ENCODE measurements at regions not wholly inside any gene's neighbourhood (a gene's known extent, or its start where the extent isn't known, plus 50 kb on each side); places are given as distances from the start of the nearest gene placed in this dataset.

DNA sequence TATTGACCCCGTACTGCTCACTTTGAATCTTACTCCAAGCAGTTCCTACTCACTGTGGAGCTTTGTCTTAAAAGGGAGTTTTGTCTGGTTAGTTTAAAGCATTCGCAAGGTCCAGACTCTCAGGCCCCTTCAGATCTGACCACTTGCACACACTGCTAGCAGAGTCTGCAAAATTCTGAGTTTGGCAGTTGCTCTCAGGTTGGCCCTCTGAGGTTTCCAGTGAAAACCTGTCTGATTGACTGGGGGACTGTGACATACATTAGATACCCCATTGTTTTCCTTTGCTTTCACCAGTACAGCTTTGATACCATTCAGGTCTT, 149.2 kb downstream of the XPNPEP1 start:
- dilution Hi-C loops (cut with HindIII; ENCODE audit: low sequenced_read_pairs, unreplicated experiment) (no loop called here), in situ Hi-C loops (cut with MboI; ENCODE audit: low sequenced_read_pairs) (no loop called here), intact Hi-C loops (cut with micrococcal nuclease) (loop anchor here (5.0 kb wide), 1 partner anchor 1662 kb away; no protein-coding TSS in a partner anchor)
- H3K27me3 ChIP-seq (ENCODE audit: control insufficient read depth, insufficient read depth, low read length): no peaks in the 10 kb centered on the region
- no peak overlapping the region for H4K91ac ChIP-seq (ENCODE audit: insufficient read depth, low read depth, low read length)
- H2BK120ac ChIP-seq (ENCODE audit: low read depth, low read length): no peak overlapping the region
- no peak overlapping the region for H2BK20ac ChIP-seq (ENCODE audit: low read depth, low read length)
- H3K23ac ChIP-seq (ENCODE audit: low read depth, low read length): no peak overlapping the region
- H2BK15ac ChIP-seq (ENCODE audit: low read depth, low read length): no peak overlapping the region
- no peaks in the 10 kb centered on the region for H3K9me3 ChIP-seq (ENCODE audit: control insufficient read depth, insufficient read depth, low read length)
- H3K9me1 ChIP-seq (ENCODE audit: insufficient read depth, low read length): no peaks in the 10 kb centered on the region
- H4K8ac ChIP-seq (ENCODE audit: low read depth in 2 of 2, low read length in 2 of 2): no peak overlapping the region
- no peak overlapping the region for H3K27ac ChIP-seq (ENCODE audit: insufficient read depth, low read length)
- no peak overlapping the region for H3K4me2 ChIP-seq (ENCODE audit: low read depth, low read length)
- no peak overlapping the region for H2AK5ac ChIP-seq (ENCODE audit: low read depth, low read length)
- WGBS, 2 experiments (ENCODE audit: extremely low coverage in 2 of 2, insufficient read length in 1 of 2): no CpG with 5 or more reads among the region's 2 CpGs
- H3K18ac ChIP-seq (ENCODE audit: low read depth, low read length): no peak overlapping the region
- no peaks in the 10 kb centered on the region for H3K4me1 ChIP-seq (ENCODE audit: control insufficient read depth, insufficient read depth, low read length)
- H4K20me1 ChIP-seq (ENCODE audit: insufficient read depth, low read length): no peaks in the 10 kb centered on the region
- H2AFZ ChIP-seq (replicated peaks; ENCODE audit: low read length, poor library complexity): no peak overlapping the region
- ChIA-PET POLR2A (ENCODE audit: unreplicated experiment) (no interaction called here), CTCF (interaction anchor here (1.3 to 1.7 kb wide), 2 partner anchors 9 to 16 kb away, joined by 3 to 6 read pairs; no protein-coding TSS in a partner anchor)
- no peak overlapping the region for H3K56ac ChIP-seq (ENCODE audit: extremely low read depth, insufficient read depth, low read length)
- H3K4ac ChIP-seq (ENCODE audit: low read depth, low read length): no peak overlapping the region
- H3K9ac ChIP-seq (ENCODE audit: low read depth, low read length): no peak overlapping the region
- BruUV-seq (replicated peaks): no TSS peak
- TF ChIP-seq BHLHE40 (IDR thresholded peaks at IDR 0.05; ENCODE audit: low read depth, low read length) (no peak), RCOR1 (IDR thresholded peaks at IDR 0.05; ENCODE audit: insufficient replicate concordance, low read length) (no peak), POLR2A (IDR thresholded peaks at IDR 0.05; ENCODE audit: low read depth, low read length) (no peak), MAFK (IDR thresholded peaks at IDR 0.05; ENCODE audit: low read depth, low read length) (no peak), SMC3 (IDR thresholded peaks at IDR 0.05; ENCODE audit: low read depth, low read length) (no peak), CEBPB (IDR thresholded peaks at IDR 0.05; ENCODE audit: low read depth, low read length) (no peak)
- TF ChIP-seq, protein P1, sequence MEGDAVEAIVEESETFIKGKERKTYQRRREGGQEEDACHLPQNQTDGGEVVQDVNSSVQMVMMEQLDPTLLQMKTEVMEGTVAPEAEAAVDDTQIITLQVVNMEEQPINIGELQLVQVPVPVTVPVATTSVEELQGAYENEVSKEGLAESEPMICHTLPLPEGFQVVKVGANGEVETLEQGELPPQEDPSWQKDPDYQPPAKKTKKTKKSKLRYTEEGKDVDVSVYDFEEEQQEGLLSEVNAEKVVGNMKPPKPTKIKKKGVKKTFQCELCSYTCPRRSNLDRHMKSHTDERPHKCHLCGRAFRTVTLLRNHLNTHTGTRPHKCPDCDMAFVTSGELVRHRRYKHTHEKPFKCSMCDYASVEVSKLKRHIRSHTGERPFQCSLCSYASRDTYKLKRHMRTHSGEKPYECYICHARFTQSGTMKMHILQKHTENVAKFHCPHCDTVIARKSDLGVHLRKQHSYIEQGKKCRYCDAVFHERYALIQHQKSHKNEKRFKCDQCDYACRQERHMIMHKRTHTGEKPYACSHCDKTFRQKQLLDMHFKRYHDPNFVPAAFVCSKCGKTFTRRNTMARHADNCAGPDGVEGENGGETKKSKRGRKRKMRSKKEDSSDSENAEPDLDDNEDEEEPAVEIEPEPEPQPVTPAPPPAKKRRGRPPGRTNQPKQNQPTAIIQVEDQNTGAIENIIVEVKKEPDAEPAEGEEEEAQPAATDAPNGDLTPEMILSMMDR (conservative IDR thresholded peaks at IDR 0.05; ENCODE audit: low read depth, low read length): no peak
- TF ChIP-seq, protein P2, sequence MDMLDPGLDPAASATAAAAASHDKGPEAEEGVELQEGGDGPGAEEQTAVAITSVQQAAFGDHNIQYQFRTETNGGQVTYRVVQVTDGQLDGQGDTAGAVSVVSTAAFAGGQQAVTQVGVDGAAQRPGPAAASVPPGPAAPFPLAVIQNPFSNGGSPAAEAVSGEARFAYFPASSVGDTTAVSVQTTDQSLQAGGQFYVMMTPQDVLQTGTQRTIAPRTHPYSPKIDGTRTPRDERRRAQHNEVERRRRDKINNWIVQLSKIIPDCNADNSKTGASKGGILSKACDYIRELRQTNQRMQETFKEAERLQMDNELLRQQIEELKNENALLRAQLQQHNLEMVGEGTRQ (IDR thresholded peaks at IDR 0.05; ENCODE audit: low read depth, low read length): no peak
- TF ChIP-seq, protein P3, sequence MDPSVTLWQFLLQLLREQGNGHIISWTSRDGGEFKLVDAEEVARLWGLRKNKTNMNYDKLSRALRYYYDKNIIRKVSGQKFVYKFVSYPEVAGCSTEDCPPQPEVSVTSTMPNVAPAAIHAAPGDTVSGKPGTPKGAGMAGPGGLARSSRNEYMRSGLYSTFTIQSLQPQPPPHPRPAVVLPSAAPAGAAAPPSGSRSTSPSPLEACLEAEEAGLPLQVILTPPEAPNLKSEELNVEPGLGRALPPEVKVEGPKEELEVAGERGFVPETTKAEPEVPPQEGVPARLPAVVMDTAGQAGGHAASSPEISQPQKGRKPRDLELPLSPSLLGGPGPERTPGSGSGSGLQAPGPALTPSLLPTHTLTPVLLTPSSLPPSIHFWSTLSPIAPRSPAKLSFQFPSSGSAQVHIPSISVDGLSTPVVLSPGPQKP (IDR thresholded peaks at IDR 0.05; ENCODE audit: borderline replicate concordance, low read depth, low read length): no peak
- H2BK5ac ChIP-seq (ENCODE audit: low read depth, low read length, poor library complexity, severe bottlenecking): no peak overlapping the region
- ATAC-seq (ENCODE audit: low read depth) (no peak), DNase-seq (no peak)
- no peaks in the 10 kb centered on the region for H3K36me3 ChIP-seq (ENCODE audit: control insufficient read depth, insufficient read depth, low read length)
- no peak overlapping the region for H4K5ac ChIP-seq (ENCODE audit: low read depth, low read length)
- no peaks in the 10 kb centered on the region for H3K79me1 ChIP-seq (ENCODE audit: low read depth in 1 of 2, low read length in 2 of 2)
- no peak overlapping the region for H3K4me3 ChIP-seq (ENCODE audit: insufficient read depth, low read depth, low read length)
- no peak overlapping the region for H2AK9ac ChIP-seq (replicated peaks; ENCODE audit: low read depth, low read length, poor library complexity)
- no peak overlapping the region for H3K14ac ChIP-seq (replicated peaks; ENCODE audit: low read depth, low read length)

All from IMR-90 (cell line).